GM23248 (cell line): ENCODE measurements at regions not wholly inside any gene's neighbourhood (a gene's known extent, or its start where the extent isn't known, plus 50 kb on each side); places are given as distances from the start of the nearest gene placed in this dataset. TPM values are rescaled to one million over a fixed set of nuclear protein-coding genes. Genes with fewer than 3 reads are reported as not detected.
A peak's percentile ranks its signal among the peaks of the same experiment; 100 is the strongest.

ENCODE experiments used
- DNase-seq: peaks from one replicate; pipeline ENCODE4 v3.0.0-alpha.2; 2015
- H2AFZ ChIP-seq: fragments of 200-600 bp; sonication (generic); 2 replicates; pipeline ENCODE4 v1.6.1; 2016; ENCODE audit warnings: antibody characterized with exemption
- H3F3A ChIP-seq: fragments of 200-600 bp; sonication (generic); 2 replicates; pipeline ENCODE4 v1.6.1; 2016; ENCODE audit warnings: mild to moderate bottlenecking, antibody characterized with exemption, mixed run types; ENCODE audit not compliant: insufficient read depth
- H3K27ac ChIP-seq: fragments of 200-600 bp; sonication (generic); 2 replicates; pipeline ENCODE4 v1.5.1; 2016; ENCODE audit warnings: mild to moderate bottlenecking
- H3K27me3 ChIP-seq: fragments of 200-600 bp; sonication (generic); replicated peaks from 2 replicates; pipeline ENCODE4 v1.6.1; 2016; ENCODE audit warnings: mild to moderate bottlenecking; ENCODE audit not compliant: insufficient read depth
- H3K36me3 ChIP-seq: fragments of 200-600 bp; sonication (generic); 2 replicates; pipeline ENCODE4 v1.6.1; 2016; ENCODE audit warnings: low read depth, mild to moderate bottlenecking
- H3K4me1 ChIP-seq: fragments of 200-600 bp; sonication (generic); 2 replicates; pipeline ENCODE4 v1.6.1; 2016; ENCODE audit warnings: mild to moderate bottlenecking; ENCODE audit not compliant: insufficient read depth
- H3K4me2 ChIP-seq: fragments of 200-600 bp; sonication (generic); one replicate; pipeline ENCODE4 v1.6.1; 2016; ENCODE audit warnings: mild to moderate bottlenecking; ENCODE audit not compliant: unreplicated experiment
- H3K4me3 ChIP-seq: fragments of 200-600 bp; sonication (generic); 2 replicates; pipeline ENCODE4 v1.5.1; 2016; ENCODE audit warnings: mild to moderate bottlenecking
- H3K79me2 ChIP-seq: fragments of 200-600 bp; sonication (generic); 2 replicates; pipeline ENCODE4 v1.6.1; 2016; ENCODE audit warnings: mild to moderate bottlenecking; ENCODE audit not compliant: insufficient read depth
- H3K9ac ChIP-seq: fragments of 200-600 bp; sonication (generic); 2 replicates; pipeline ENCODE4 v1.6.1; 2016; ENCODE audit warnings: mild to moderate bottlenecking
- H3K9me2 ChIP-seq: fragments of 200-600 bp; sonication (generic); 2 replicates; pipeline ENCODE4 v1.6.1; 2016; ENCODE audit warnings: mixed run types, mild to moderate bottlenecking, moderate library complexity; ENCODE audit not compliant: insufficient read depth
- H3K9me3 ChIP-seq: fragments of 200-600 bp; sonication (generic); one replicate; pipeline ENCODE4 v1.6.1; 2017; ENCODE audit warnings: low read depth
- H4K20me1 ChIP-seq: fragments of 200-600 bp; sonication (generic); 2 replicates; pipeline ENCODE4 v1.6.0; 2016; ENCODE audit not compliant: insufficient read depth
- EZH2 ChIP-seq: fragments of 200-600 bp; sonication (generic); IDR thresholded peaks from 2 replicates; pipeline ENCODE4 v1.6.1; 2018; ENCODE audit warnings: antibody characterized with exemption, mild to moderate bottlenecking; ENCODE audit not compliant: insufficient read depth, poor library complexity, severe bottlenecking
- EZH2phosphoT487 ChIP-seq: fragments of 200-600 bp; sonication (generic); IDR thresholded peaks from 2 replicates; pipeline ENCODE4 v1.6.1; 2018; ENCODE audit warnings: antibody characterized with exemption, moderate library complexity, mild to moderate bottlenecking, low read depth; ENCODE audit not compliant: insufficient read depth
- WGBS, 2 experiments: methylation state at CpG; one replicate each; pipeline ENCODE4 v1.1.6; 2015 to 2017; ENCODE audit warnings: low lambda C conversion rate in 2 of 2, low coverage in 1 of 2; ENCODE audit errors: missing lambda C conversion rate in 2 of 2; 5-methylcytosine and 5-hydroxymethylcytosine counted together
- in situ Hi-C: fragments of 300-500 bp; cut with MboI; formaldehyde crosslinking; loops from 2 replicates; pipeline ENCODE4 v1.15.0; 2020
- microRNA counts: library from miRNA; unstranded; fragments of <30 nt; microRNA quantifications from one replicate; lab custom pipeline; 2016
- microRNA-seq: library from miRNA; unstranded; fragments of <30 nt; microRNA quantifications from one replicate; pipeline ENCODE4, GENCODE V29; 2016; ENCODE audit warnings: borderline number of aligned reads
- small RNA-seq: library from RNA; depleted of rRNA; stranded (forward); fragments of <200 nt; gene quantifications from one replicate; pipeline ENCODE3, GENCODE V24; 2014; ENCODE audit warnings: low read depth, low replicate concordance

- Histone ChIP-seq H3K9me3 (no peaks in the 10 kb centered on the region), H2AFZ (peak overlapping the region; percentile 23; the same call in 1 of the 2 replicates), H3K9ac (no peak overlapping the region), H3K27me3 (no peaks in the 10 kb centered on the region), H3F3A (no peaks in the 10 kb centered on the region), H4K20me1 (no peaks in the 10 kb centered on the region), H3K4me1 (no peaks in the 10 kb centered on the region), H3K79me2 (no peaks in the 10 kb centered on the region), H3K4me2 (no peak overlapping the region), H3K4me3 (no peak overlapping the region), H3K36me3 (no peaks in the 10 kb centered on the region), H3K9me2 (no peaks in the 10 kb centered on the region), H3K27ac (no peak overlapping the region)
- in situ Hi-C loops: no loop called here
- WGBS, 2 experiments: 56 to 62% methylated on average over 9 of the region's 9 CpGs
- DNase-seq: no peak
- TF ChIP-seq EZH2 (no peak), EZH2phosphoT487 (no peak)
These were observed 49.7 kb upstream of the CCDC85A start for GRCh38 chr2:56133931-56134629.

MicroRNAs in the stretch of these regions (microRNA counts, 767-probe panel; counts per million panel counts)
- microRNA hsa-miR-216a (lab: Ali Mortazavi, UCI) (2,685 counts per million, percentile 86 among the panel's probes with 10 or more counts), microRNA hsa-miR-216b (lab: Ali Mortazavi, UCI) (447 counts per million, percentile 86 among the panel's probes with 10 or more counts), microRNA hsa-miR-217 (lab: Ali Mortazavi, UCI) (447 counts per million, percentile 86 among the panel's probes with 10 or more counts)

Small RNAs in the stretch of these regions (microRNA-seq; reads per million reads assigned to microRNA genes)
- 2.0 reads per million for gene MIR216A
- not detected for gene MIR216B
- 6.6 reads per million, percentile 9 among the genes with 10 or more reads in this experiment for gene MIR217

Small RNAs in the stretch of these regions (small RNA-seq; reads per million reads assigned to genes)
- gene MIR216A (not detected), gene MIR216B (not detected), gene MIR217 (not detected)
